Ishikawa (cell line): ENCODE measurements at regions not wholly inside any gene's neighbourhood (a gene's known extent, or its start where the extent isn't known, plus 50 kb on each side); places are given as distances from the start of the nearest gene placed in this dataset.

ENCODE experiments used
- CEBPB ChIP-seq: IDR thresholded peaks from 2 replicates; pipeline ENCODE4 v1.6.1; 2012
- CREB1 ChIP-seq: IDR thresholded peaks from 2 replicates; pipeline ENCODE4 v1.6.1; 2012; ENCODE audit warnings: low read depth
- EGR1 ChIP-seq: IDR thresholded peaks from 2 replicates; pipeline ENCODE4 v1.6.1; 2012
- EP300 ChIP-seq: IDR thresholded peaks from 2 replicates; pipeline ENCODE4 v1.6.1; 2012; ENCODE audit warnings: borderline replicate concordance
- FOXM1 ChIP-seq: IDR thresholded peaks from 2 replicates; pipeline ENCODE4 v1.6.1; 2012; ENCODE audit warnings: low read depth, borderline replicate concordance
- MAX ChIP-seq: IDR thresholded peaks from 2 replicates; pipeline ENCODE4 v1.6.1; 2012
- NFIC ChIP-seq: IDR thresholded peaks from 2 replicates; pipeline ENCODE4 v1.6.1; 2012
- RAD21 ChIP-seq: IDR thresholded peaks from 2 replicates; pipeline ENCODE4 v1.6.1; 2012; ENCODE audit warnings: low read depth
- REST ChIP-seq: IDR thresholded peaks from 2 replicates; pipeline ENCODE4 v1.6.1; 2012; ENCODE audit warnings: low read depth, mild to moderate bottlenecking
- TAF1 ChIP-seq: IDR thresholded peaks from 2 replicates; pipeline ENCODE4 v1.6.1; 2012; ENCODE audit warnings: low read depth, mild to moderate bottlenecking
- TCF12 ChIP-seq: IDR thresholded peaks from 2 replicates; pipeline ENCODE4 v1.6.1; 2012; ENCODE audit warnings: low read depth
- USF1 ChIP-seq: IDR thresholded peaks from 2 replicates; pipeline ENCODE4 v1.6.1; 2012
- YY1 ChIP-seq: IDR thresholded peaks from 2 replicates; pipeline ENCODE4 v1.6.1; 2012; ENCODE audit warnings: low read depth
- ZBTB7A ChIP-seq: IDR thresholded peaks from 2 replicates; pipeline ENCODE4 v1.6.1; 2012; ENCODE audit warnings: low read depth

- TF ChIP-seq FOXM1 (no peak), CEBPB (no peak), MAX (no peak), ZBTB7A (no peak), TAF1 (no peak), EGR1 (no peak), CREB1 (no peak), NFIC (no peak), YY1 (no peak), USF1 (no peak), TCF12 (no peak), EP300 (no peak), RAD21 (no peak), REST (no peak)
Observed at GRCh38 chr2:16053437-16054257, 113.3 kb downstream of the MYCN start.
